ENCODE measurements at regions not wholly inside any gene's neighbourhood (a gene's known extent, or its start where the extent isn't known, plus 50 kb on each side); places are given as distances from the start of the nearest gene placed in this dataset.

GRCh38 chr17:55911186-55911585 lies 160.3 kb downstream of the PCTP start:
- TF ChIP-seq POLR2A (IDR thresholded peaks at IDR 0.05) (no peak), CTCF (IDR thresholded peaks at IDR 0.05) (no peak)

Data from lower leg skin (tissue), 3 donors.